ENCODE measurements at regions not wholly inside any gene's neighbourhood (a gene's known extent, or its start where the extent isn't known, plus 50 kb on each side); places are given as distances from the start of the nearest gene placed in this dataset.
"Not testable (repeated sequence)": the region's sequence is repeated elsewhere in the genome, so short reads cannot be mapped to it uniquely, and the experiment has no call there.

DNA sequence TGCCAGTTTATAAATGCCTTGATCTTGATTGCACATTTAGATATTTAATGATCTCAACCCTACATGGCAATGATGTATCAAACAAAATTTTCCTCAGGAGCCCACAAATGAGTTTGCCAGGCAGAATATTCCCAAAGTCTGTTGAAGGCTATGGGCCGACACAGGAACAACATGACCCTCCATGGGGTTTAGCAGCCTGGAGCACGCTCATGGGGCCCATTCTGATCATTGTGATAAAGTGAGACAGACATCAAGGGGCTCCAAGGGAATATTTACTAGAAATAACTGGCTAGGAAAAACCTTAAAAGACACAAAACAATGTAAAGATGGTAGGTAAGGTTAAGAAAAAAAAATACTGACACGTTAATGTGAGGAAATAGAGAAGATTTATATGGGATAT lies 485.4 kb downstream of the PLCL1 start:
- Histone ChIP-seq H3K9me3 (ENCODE audit: control insufficient read depth, low read depth, low read length) (no peaks in the 10 kb centered on the region), H3K4me3 (ENCODE audit: low read length) (no peak overlapping the region), H3K9ac (ENCODE audit: low read length) (no peak overlapping the region), H3K27me3 (ENCODE audit: control insufficient read depth, insufficient read depth, low read length) (no peaks in the 10 kb centered on the region), H3K27ac (ENCODE audit: low read length) (no peak overlapping the region), H3K4me1 (ENCODE audit: control insufficient read depth, low read depth, low read length) (no peaks in the 10 kb centered on the region), H3K36me3 (ENCODE audit: control insufficient read depth, low read depth, low read length) (no peaks in the 10 kb centered on the region)

DNA sequence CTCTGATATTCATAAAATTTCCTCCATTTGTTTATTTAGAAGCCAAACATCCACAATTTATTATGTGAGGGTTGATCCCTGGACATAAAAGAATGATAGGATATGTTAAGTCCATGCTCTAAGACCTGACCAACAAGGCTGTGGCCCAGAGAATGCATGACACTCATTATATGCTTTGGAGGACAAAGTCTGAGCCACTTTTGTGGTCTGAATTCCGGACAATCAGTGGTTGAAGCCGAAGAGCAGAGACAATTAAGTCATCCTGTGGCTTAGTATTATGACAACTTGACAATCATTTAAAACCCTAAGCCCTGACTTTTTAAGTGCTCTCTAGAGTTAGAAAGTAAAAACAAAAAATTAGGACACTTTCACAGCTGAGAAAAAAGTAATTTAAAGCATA lies 483.3 kb downstream of the PLCL1 start:
- Histone ChIP-seq H3K4me1 (ENCODE audit: control insufficient read depth, low read depth, low read length) (no peaks in the 10 kb centered on the region), H3K9ac (ENCODE audit: low read length) (no peak overlapping the region), H3K9me3 (ENCODE audit: control insufficient read depth, low read depth, low read length) (no peaks in the 10 kb centered on the region), H3K27me3 (ENCODE audit: control insufficient read depth, insufficient read depth, low read length) (no peaks in the 10 kb centered on the region), H3K4me3 (ENCODE audit: low read length) (no peak overlapping the region), H3K27ac (ENCODE audit: low read length) (no peak overlapping the region), H3K36me3 (ENCODE audit: control insufficient read depth, low read depth, low read length) (no peaks in the 10 kb centered on the region)

DNA sequence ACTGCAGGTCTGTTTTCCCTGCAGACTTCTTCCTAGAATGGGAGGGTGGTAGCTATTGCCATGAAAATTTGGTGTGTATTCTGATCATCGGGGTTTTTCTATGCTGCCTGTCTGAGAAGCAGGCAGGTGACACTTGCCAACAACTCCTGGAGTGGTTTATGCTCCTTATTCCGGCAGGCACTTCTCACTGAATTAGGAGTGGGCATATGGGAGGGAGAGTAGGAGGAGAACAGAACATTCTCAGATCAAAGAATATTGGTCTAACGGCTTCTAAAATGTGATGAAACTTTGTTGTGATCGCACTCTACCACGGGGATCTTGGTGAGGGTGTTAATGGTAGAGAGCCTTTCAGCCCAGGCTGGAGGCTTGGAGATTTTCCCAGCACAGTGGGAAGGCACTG lies 480.8 kb downstream of the PLCL1 start:
- no peaks in the 10 kb centered on the region for H3K27me3 ChIP-seq (ENCODE audit: control insufficient read depth, insufficient read depth, low read length)
- no peak overlapping the region for H3K4me3 ChIP-seq (ENCODE audit: low read length)
- H3K9me3 ChIP-seq (ENCODE audit: control insufficient read depth, low read depth, low read length): no peaks in the 10 kb centered on the region
- H3K4me1 ChIP-seq (ENCODE audit: control insufficient read depth, low read depth, low read length): no peaks in the 10 kb centered on the region
- H3K36me3 ChIP-seq (ENCODE audit: control insufficient read depth, low read depth, low read length): no peaks in the 10 kb centered on the region
- no peak overlapping the region for H3K9ac ChIP-seq (ENCODE audit: low read length)
- no peak overlapping the region for H3K27ac ChIP-seq (ENCODE audit: low read length)

DNA sequence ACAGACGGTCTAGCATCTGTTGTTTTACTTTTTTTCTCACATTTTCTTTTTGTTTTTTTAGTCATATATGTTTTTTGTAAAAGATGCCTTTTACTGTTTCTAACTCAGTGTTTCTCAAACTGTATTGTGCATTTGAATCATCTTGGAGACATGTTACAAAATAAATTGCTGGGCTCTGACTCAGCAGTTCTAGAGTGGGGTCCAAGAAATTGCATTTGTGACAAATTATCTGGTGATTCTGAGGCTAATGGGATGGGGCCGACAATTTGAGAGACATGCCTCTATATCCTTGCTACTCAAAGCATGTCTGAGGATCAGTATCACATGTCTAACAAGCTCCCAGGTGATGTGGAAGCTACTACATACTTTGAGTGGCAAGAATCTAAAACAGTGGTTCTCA lies 478.8 kb downstream of the PLCL1 start:
- H3K9ac ChIP-seq (ENCODE audit: low read length): no peak overlapping the region
- no peaks in the 10 kb centered on the region for H3K9me3 ChIP-seq (ENCODE audit: control insufficient read depth, low read depth, low read length)
- H3K27ac ChIP-seq (ENCODE audit: low read length): no peak overlapping the region
- no peaks in the 10 kb centered on the region for H3K4me1 ChIP-seq (ENCODE audit: control insufficient read depth, low read depth, low read length)
- H3K27me3 ChIP-seq (ENCODE audit: control insufficient read depth, insufficient read depth, low read length): no peaks in the 10 kb centered on the region
- no peaks in the 10 kb centered on the region for H3K36me3 ChIP-seq (ENCODE audit: control insufficient read depth, low read depth, low read length)
- no peak overlapping the region for H3K4me3 ChIP-seq (ENCODE audit: low read length)

DNA sequence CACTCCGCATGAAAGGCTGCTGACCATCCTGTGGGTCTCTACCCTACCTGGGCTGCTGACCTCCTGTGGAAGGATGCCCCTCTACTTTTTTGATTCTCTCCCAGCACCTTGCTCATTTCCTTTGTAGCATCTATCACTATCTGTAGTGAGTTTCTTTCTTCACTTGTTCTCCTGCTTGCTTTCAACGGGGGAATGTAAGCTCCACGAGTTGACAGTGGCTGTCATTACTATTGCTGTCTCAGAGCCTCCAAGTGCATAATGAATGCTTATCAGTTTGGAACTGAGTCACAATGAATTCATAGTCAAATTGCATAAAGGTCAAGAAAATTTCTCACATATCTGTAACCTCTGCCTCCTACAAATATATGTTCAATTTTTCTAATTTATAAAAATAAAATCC lies 477.7 kb downstream of the PLCL1 start:
- Histone ChIP-seq H3K9ac (ENCODE audit: low read length) (no peak overlapping the region), H3K27me3 (ENCODE audit: control insufficient read depth, insufficient read depth, low read length) (no peaks in the 10 kb centered on the region), H3K36me3 (ENCODE audit: control insufficient read depth, low read depth, low read length) (no peaks in the 10 kb centered on the region), H3K4me3 (ENCODE audit: low read length) (no peak overlapping the region), H3K9me3 (ENCODE audit: control insufficient read depth, low read depth, low read length) (no peaks in the 10 kb centered on the region), H3K4me1 (ENCODE audit: control insufficient read depth, low read depth, low read length) (no peaks in the 10 kb centered on the region), H3K27ac (ENCODE audit: low read length) (no peak overlapping the region)

DNA sequence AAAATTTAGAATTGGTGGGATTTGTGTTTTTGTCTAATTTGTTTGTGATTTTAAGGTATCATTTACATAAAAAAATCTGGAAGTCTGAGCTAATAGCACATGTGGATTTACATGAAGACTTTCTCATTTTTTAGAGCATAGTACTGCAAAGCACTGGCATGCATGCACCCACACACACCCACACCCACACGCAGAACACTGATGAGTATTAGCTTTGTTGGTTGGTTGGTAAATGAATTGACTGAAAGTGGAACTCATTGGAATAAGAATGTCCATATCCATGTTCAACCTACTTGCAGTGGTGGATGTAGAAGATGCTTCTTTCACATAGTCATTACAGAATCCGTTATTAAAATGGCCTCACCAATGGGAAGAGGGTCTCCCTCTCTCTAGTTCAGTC lies 475.8 kb downstream of the PLCL1 start:
- Histone ChIP-seq H3K9ac (ENCODE audit: low read length) (no peak overlapping the region), H3K27ac (ENCODE audit: low read length) (no peak overlapping the region), H3K4me1 (ENCODE audit: control insufficient read depth, low read depth, low read length) (no peaks in the 10 kb centered on the region), H3K36me3 (ENCODE audit: control insufficient read depth, low read depth, low read length) (no peaks in the 10 kb centered on the region), H3K27me3 (ENCODE audit: control insufficient read depth, insufficient read depth, low read length) (no peaks in the 10 kb centered on the region), H3K4me3 (ENCODE audit: low read length) (no peak overlapping the region), H3K9me3 (ENCODE audit: control insufficient read depth, low read depth, low read length) (no peaks in the 10 kb centered on the region)

DNA sequence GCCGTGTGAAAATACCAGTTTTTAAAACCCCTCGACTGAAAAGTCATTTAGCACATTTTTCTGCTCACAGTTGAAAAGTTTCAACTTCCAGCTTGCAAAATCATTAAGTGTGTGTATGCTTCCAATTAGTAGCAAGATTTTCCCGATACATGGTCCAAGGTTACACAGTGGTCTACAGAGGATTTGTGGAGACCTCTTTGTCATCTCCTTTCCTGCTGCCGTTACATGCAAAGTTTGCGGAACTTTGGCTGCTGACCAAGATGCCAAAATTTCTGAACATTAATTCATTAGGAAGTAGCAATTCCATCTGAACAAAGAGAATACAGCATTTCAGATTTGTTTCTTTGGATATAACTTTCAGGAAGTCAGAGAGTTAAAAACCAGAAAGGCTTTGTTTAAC lies 474.6 kb downstream of the PLCL1 start:
- Histone ChIP-seq H3K27ac (ENCODE audit: low read length) (no peak overlapping the region), H3K9ac (ENCODE audit: low read length) (no peak overlapping the region), H3K4me1 (ENCODE audit: control insufficient read depth, low read depth, low read length) (no peaks in the 10 kb centered on the region), H3K36me3 (ENCODE audit: control insufficient read depth, low read depth, low read length) (no peaks in the 10 kb centered on the region), H3K9me3 (ENCODE audit: control insufficient read depth, low read depth, low read length) (no peaks in the 10 kb centered on the region), H3K4me3 (ENCODE audit: low read length) (no peak overlapping the region), H3K27me3 (ENCODE audit: control insufficient read depth, insufficient read depth, low read length) (no peaks in the 10 kb centered on the region)

DNA sequence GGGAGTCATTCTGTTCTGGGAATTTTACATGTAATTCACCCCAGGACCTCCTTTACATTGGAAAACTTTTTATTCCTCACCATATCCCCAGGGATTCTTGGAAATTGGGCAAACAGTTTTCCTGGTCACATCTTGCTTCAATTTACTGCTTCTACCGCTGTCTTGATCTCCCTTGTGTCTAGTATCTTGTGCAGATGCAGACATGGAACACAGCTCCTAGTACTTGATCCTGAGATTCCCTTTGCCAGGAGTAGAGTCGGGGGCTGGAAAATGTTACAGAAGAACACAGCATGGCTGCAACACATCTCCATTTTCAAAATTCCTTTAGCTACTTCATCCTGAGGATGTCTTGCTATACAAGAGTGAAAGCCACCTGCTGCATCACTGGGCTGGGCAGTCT lies 472.8 kb downstream of the PLCL1 start:
- Histone ChIP-seq H3K36me3 (ENCODE audit: control insufficient read depth, low read depth, low read length) (no peaks in the 10 kb centered on the region), H3K27me3 (ENCODE audit: control insufficient read depth, insufficient read depth, low read length) (no peaks in the 10 kb centered on the region), H3K27ac (ENCODE audit: low read length) (no peak overlapping the region), H3K9ac (ENCODE audit: low read length) (no peak overlapping the region), H3K4me3 (ENCODE audit: low read length) (no peak overlapping the region), H3K9me3 (ENCODE audit: control insufficient read depth, low read depth, low read length) (no peaks in the 10 kb centered on the region), H3K4me1 (ENCODE audit: control insufficient read depth, low read depth, low read length) (no peaks in the 10 kb centered on the region)

DNA sequence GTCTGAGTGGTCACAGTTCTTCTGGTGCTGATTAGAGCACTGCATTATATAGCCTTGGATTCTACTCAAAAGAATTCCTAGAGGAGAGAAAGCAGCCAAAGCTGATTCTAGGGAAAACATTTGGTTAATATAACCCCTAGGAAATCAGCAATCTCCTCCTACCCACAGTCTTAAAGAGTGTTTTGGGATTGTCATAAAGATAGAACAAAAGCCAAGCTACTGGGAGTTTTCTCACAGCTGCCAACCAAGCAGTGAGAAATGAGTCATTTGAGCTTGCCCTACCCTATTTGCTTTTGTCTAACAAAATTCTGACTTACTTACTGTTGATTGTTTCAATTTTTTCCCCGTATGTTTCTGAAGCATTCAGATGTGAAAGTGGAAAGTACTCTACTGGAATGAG lies 469.3 kb downstream of the PLCL1 start:
- Histone ChIP-seq H3K27me3 (ENCODE audit: control insufficient read depth, insufficient read depth, low read length) (no peaks in the 10 kb centered on the region), H3K9me3 (ENCODE audit: control insufficient read depth, low read depth, low read length) (no peaks in the 10 kb centered on the region), H3K4me3 (ENCODE audit: low read length) (no peak overlapping the region), H3K9ac (ENCODE audit: low read length) (no peak overlapping the region), H3K36me3 (ENCODE audit: control insufficient read depth, low read depth, low read length) (no peaks in the 10 kb centered on the region), H3K4me1 (ENCODE audit: control insufficient read depth, low read depth, low read length) (no peaks in the 10 kb centered on the region), H3K27ac (ENCODE audit: low read length) (no peak overlapping the region)

DNA sequence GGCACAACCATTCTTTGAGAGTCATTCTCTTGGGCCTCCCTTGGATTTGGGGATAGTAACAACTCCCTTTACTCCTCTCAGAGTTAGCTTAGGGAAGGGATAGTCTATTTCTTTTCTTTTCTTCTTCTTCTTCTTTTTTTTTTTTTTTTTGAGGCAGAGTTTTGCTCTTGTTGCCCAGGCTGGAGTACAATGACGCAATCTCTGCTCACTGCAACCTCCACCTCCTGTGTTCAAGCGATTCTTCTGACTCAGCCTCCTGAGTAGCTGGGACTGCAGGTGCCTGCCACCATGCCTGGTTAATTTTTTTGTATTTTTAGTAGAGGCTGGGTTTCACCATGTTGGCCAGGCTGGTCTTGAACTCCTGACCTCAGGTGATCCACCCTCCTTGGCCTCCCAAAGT lies 465.8 kb downstream of the PLCL1 start:
- H3K36me3 ChIP-seq (ENCODE audit: control insufficient read depth, low read depth, low read length); H3K4me1 ChIP-seq (ENCODE audit: control insufficient read depth, low read depth, low read length); H3K27me3 ChIP-seq (ENCODE audit: control insufficient read depth, insufficient read depth, low read length); H3K4me3 ChIP-seq (ENCODE audit: low read length); H3K27ac ChIP-seq (ENCODE audit: low read length); H3K9ac ChIP-seq (ENCODE audit: low read length); H3K9me3 ChIP-seq (ENCODE audit: control insufficient read depth, low read depth, low read length): not testable (repeated sequence)

DNA sequence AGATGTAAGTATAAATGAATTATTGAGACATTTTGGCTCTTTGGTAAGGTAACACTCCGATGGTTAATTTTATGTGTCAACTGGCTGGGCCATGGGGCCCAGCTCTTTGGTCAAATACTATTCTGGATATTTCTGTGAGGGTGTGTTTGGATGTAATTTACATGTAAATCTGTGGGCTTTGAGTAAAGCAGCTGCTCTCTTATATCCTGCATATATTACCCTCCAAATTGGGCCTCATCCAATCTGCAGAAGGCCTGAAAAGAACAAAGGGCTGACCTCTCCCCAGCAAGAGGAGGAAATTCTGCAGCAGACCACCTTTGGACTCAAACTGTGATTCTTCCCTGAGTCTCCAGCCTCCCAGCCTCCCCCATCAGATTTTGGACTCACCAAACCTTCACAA lies 464.1 kb downstream of the PLCL1 start:
- H3K9ac ChIP-seq (ENCODE audit: low read length): no peak overlapping the region
- no peaks in the 10 kb centered on the region for H3K36me3 ChIP-seq (ENCODE audit: control insufficient read depth, low read depth, low read length)
- H3K27me3 ChIP-seq (ENCODE audit: control insufficient read depth, insufficient read depth, low read length): no peaks in the 10 kb centered on the region
- H3K9me3 ChIP-seq (ENCODE audit: control insufficient read depth, low read depth, low read length): no peaks in the 10 kb centered on the region
- no peaks in the 10 kb centered on the region for H3K4me1 ChIP-seq (ENCODE audit: control insufficient read depth, low read depth, low read length)
- H3K4me3 ChIP-seq (ENCODE audit: low read length): no peak overlapping the region
- H3K27ac ChIP-seq (ENCODE audit: low read length): no peak overlapping the region

DNA sequence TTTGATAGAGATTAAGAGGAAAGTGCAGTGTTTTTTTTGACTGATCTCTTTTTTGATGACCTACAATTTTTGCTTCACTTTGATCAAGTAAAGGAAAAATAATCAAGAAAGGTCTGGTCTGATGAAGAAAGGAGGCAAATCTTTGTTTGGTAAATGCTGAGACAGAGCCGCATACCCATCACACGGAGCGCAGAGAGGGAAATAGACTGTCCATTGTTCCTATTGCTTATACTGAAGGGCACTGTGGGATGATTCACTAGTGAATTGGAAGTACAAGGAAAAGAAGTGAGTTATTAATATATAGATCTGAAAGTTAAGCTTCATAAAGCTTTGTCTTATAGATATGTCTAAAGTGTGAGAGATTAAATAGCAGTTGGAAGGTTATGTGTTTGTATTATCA lies 455.1 kb downstream of the PLCL1 start:
- no peaks in the 10 kb centered on the region for H3K27me3 ChIP-seq (ENCODE audit: control insufficient read depth, insufficient read depth, low read length)
- H3K4me1 ChIP-seq (ENCODE audit: control insufficient read depth, low read depth, low read length): no peaks in the 10 kb centered on the region
- no peaks in the 10 kb centered on the region for H3K36me3 ChIP-seq (ENCODE audit: control insufficient read depth, low read depth, low read length)
- no peak overlapping the region for H3K9ac ChIP-seq (ENCODE audit: low read length)
- no peaks in the 10 kb centered on the region for H3K9me3 ChIP-seq (ENCODE audit: control insufficient read depth, low read depth, low read length)
- H3K4me3 ChIP-seq (ENCODE audit: low read length): no peak overlapping the region
- H3K27ac ChIP-seq (ENCODE audit: low read length): no peak overlapping the region

Measured in iPS-18a (cell line).